Breast epithelium (tissue), 3 donors: ENCODE measurements at regions not wholly inside any gene's neighbourhood (a gene's known extent, or its start where the extent isn't known, plus 50 kb on each side); places are given as distances from the start of the nearest gene placed in this dataset.

Experiments used
- POLR2AphosphoS5 ChIP-seq, 3 donors: sonication (generic); formaldehyde crosslinking; IDR thresholded peaks; one replicate each; pipeline ENCODE4 v1.6.1; 2017; ENCODE audit warnings: antibody characterized with exemption in 3 of 3
- TF ChIP-seq, protein P1 (sequence below), 3 donors: fragments of 450-650 bp; IDR thresholded peaks; one replicate each; pipeline ENCODE4 v1.5.1; 2016 to 2017; ENCODE audit warnings: antibody characterized with exemption in 3 of 3, mild to moderate bottlenecking in 3 of 3, moderate library complexity in 3 of 3

DNA sequence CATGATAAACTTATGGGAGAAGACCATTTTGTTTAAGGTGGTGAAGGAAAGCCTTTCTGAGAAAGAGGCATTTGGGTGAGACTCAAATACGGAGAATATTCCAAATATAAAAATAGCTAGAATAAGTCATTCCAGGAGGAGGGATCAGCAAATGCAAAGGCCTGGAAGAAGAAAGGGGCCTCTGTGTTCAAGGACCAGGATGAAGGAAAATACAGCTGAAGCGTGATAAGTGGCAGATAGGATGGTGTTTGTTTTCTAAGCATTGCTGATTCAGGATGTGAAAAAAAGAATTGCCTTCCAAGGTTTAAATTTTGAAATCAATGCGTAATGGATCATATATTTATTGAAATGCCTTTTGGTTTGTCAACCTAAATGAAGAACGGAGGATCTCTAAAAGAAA is 59.4 kb upstream of the CAST start:
- TF ChIP-seq POLR2AphosphoS5 (IDR thresholded peaks at IDR 0.05): no peak
- TF ChIP-seq, protein P1, sequence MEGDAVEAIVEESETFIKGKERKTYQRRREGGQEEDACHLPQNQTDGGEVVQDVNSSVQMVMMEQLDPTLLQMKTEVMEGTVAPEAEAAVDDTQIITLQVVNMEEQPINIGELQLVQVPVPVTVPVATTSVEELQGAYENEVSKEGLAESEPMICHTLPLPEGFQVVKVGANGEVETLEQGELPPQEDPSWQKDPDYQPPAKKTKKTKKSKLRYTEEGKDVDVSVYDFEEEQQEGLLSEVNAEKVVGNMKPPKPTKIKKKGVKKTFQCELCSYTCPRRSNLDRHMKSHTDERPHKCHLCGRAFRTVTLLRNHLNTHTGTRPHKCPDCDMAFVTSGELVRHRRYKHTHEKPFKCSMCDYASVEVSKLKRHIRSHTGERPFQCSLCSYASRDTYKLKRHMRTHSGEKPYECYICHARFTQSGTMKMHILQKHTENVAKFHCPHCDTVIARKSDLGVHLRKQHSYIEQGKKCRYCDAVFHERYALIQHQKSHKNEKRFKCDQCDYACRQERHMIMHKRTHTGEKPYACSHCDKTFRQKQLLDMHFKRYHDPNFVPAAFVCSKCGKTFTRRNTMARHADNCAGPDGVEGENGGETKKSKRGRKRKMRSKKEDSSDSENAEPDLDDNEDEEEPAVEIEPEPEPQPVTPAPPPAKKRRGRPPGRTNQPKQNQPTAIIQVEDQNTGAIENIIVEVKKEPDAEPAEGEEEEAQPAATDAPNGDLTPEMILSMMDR (IDR thresholded peaks at IDR 0.05): no peak
